HL-60 (cell line): ENCODE measurements at regions not wholly inside any gene's neighbourhood (a gene's known extent, or its start where the extent isn't known, plus 50 kb on each side); places are given as distances from the start of the nearest gene placed in this dataset.

Source experiments
- CTCF ChIP-seq: IDR thresholded peaks from one replicate; pipeline ENCODE4 v1.5.1; 2011; ENCODE audit warnings: low read length, control low read depth, inconsistent platforms; ENCODE audit not compliant: insufficient read depth
- GABPA ChIP-seq: IDR thresholded peaks from 2 replicates; pipeline ENCODE4 v1.6.1; 2012; ENCODE audit warnings: low read depth
- POLR2AphosphoS5 ChIP-seq: IDR thresholded peaks from 2 replicates; pipeline ENCODE4 v1.6.1; 2012; ENCODE audit warnings: low read depth

- TF ChIP-seq CTCF (no peak), POLR2AphosphoS5 (no peak), GABPA (no peak)
Observed at GRCh38 chrX:121244511-121244910, 197.1 kb downstream of the GLUD2 start.
